IMR-90 (cell line): ENCODE measurements at regions not wholly inside any gene's neighbourhood (a gene's known extent, or its start where the extent isn't known, plus 50 kb on each side); places are given as distances from the start of the nearest gene placed in this dataset.

Experiments used
- ATAC-seq: fragments of 200-7000 bp; cut with Tn5 transposase; 2 replicates; pipeline ENCODE4 v1.9.1; 2020; ENCODE audit warnings: low read depth, mild to moderate bottlenecking, moderate library complexity
- BruUV-seq: library from RNA; stranded (reverse); fragments of 400-500 nt; replicated peaks from 2 replicates; lab custom pipeline; 2021; lab: Mats Ljungman, UMichigan
- CTCF ChIA-PET: fragments of 300-600 bp; formaldehyde crosslinking; extraction: SDS; loops from one replicate; lab custom pipeline; 2021; ENCODE audit warnings: antibody characterized with exemption; lab: Yijun Ruan, JAX
- POLR2A ChIA-PET: fragments of 300-600 bp; sonication (Branson Sonifier 250); formaldehyde crosslinking; loops from one replicate; lab custom pipeline; 2022; ENCODE audit warnings: antibody characterized with exemption; ENCODE audit not compliant: unreplicated experiment; lab: Charles Lee
- DNase-seq: peaks from one replicate; pipeline ENCODE4 v3.0.0; 2013
- H2AFZ ChIP-seq: replicated peaks from 2 replicates; pipeline ENCODE3; 2013; ENCODE audit warnings: low read length, mild to moderate bottlenecking; ENCODE audit not compliant: poor library complexity
- H2AK5ac ChIP-seq: 2 replicates; pipeline ENCODE4 v1.6.1; 2013; ENCODE audit warnings: low read depth, low read length, inconsistent platforms
- H2AK9ac ChIP-seq: replicated peaks from 2 replicates; pipeline ENCODE3; 2013; ENCODE audit warnings: mild to moderate bottlenecking, low read depth, low read length, moderate library complexity; ENCODE audit not compliant: poor library complexity
- H2BK120ac ChIP-seq: 2 replicates; pipeline ENCODE4 v1.6.1; 2013; ENCODE audit warnings: low read depth, low read length, inconsistent platforms
- H2BK15ac ChIP-seq: 3 replicates; pipeline ENCODE4 v1.6.1; 2013; ENCODE audit warnings: low read depth, low read length, inconsistent platforms
- H2BK20ac ChIP-seq: 2 replicates; pipeline ENCODE4 v1.6.1; 2013; ENCODE audit warnings: low read depth, mild to moderate bottlenecking, inconsistent platforms, low read length, moderate library complexity
- H2BK5ac ChIP-seq: 2 replicates; pipeline ENCODE4 v1.6.1; 2013; ENCODE audit warnings: mild to moderate bottlenecking, low read depth, low read length, inconsistent platforms; ENCODE audit not compliant: poor library complexity, severe bottlenecking
- H3K14ac ChIP-seq: replicated peaks from 2 replicates; pipeline ENCODE4 v1.6.1; 2013; ENCODE audit warnings: low read depth, low read length, inconsistent platforms
- H3K18ac ChIP-seq: 2 replicates; pipeline ENCODE4 v1.6.1; 2013; ENCODE audit warnings: low read depth, low read length, control low read depth
- H3K23ac ChIP-seq: 2 replicates; pipeline ENCODE4 v1.6.1; 2013; ENCODE audit warnings: low read depth, low read length, inconsistent platforms
- H3K27ac ChIP-seq: 2 replicates; pipeline ENCODE4 v1.5.1; 2013; ENCODE audit warnings: mild to moderate bottlenecking, control low read depth, low read length; ENCODE audit not compliant: insufficient read depth
- H3K27me3 ChIP-seq: 2 replicates; pipeline ENCODE4 v1.6.1; 2013; ENCODE audit warnings: low read length; ENCODE audit not compliant: control insufficient read depth, insufficient read depth
- H3K36me3 ChIP-seq: 2 replicates; pipeline ENCODE4 v1.6.1; 2013; ENCODE audit warnings: low read length, mixed read lengths; ENCODE audit not compliant: control insufficient read depth, insufficient read depth
- H3K4ac ChIP-seq: 2 replicates; pipeline ENCODE4 v1.6.1; 2013; ENCODE audit warnings: low read depth, low read length, inconsistent platforms
- H3K4me1 ChIP-seq: 2 replicates; pipeline ENCODE4 v1.6.1; 2013; ENCODE audit warnings: low read length, mixed read lengths; ENCODE audit not compliant: control insufficient read depth, insufficient read depth
- H3K4me2 ChIP-seq: 2 replicates; pipeline ENCODE4 v1.6.1; 2013; ENCODE audit warnings: low read depth, mild to moderate bottlenecking, control low read depth, low read length, moderate library complexity
- H3K4me3 ChIP-seq: 2 replicates; pipeline ENCODE4 v1.5.1; 2013; ENCODE audit warnings: low read depth, mild to moderate bottlenecking, control low read depth, low read length, moderate library complexity; ENCODE audit not compliant: insufficient read depth
- H3K56ac ChIP-seq: 2 replicates; pipeline ENCODE4 v1.6.1; 2013; ENCODE audit warnings: low read length, inconsistent platforms; ENCODE audit not compliant: insufficient read depth; ENCODE audit errors: extremely low read depth
- H3K79me1 ChIP-seq, 2 experiments: 2 replicates each; pipeline ENCODE4 v1.6.1; 2013; ENCODE audit warnings: low read length in 2 of 2, inconsistent platforms in 1 of 2, low read depth in 1 of 2
- H3K9ac ChIP-seq: 2 replicates; pipeline ENCODE4 v1.6.1; 2013; ENCODE audit warnings: low read depth, low read length, control low read depth
- H3K9me1 ChIP-seq: 2 replicates; pipeline ENCODE4 v1.6.1; 2013; ENCODE audit warnings: low read length, inconsistent platforms; ENCODE audit not compliant: insufficient read depth
- H3K9me3 ChIP-seq: 2 replicates; pipeline ENCODE4 v1.6.1; 2013; ENCODE audit warnings: low read length; ENCODE audit not compliant: control insufficient read depth, insufficient read depth
- H4K20me1 ChIP-seq: 2 replicates; pipeline ENCODE4 v1.6.1; 2013; ENCODE audit warnings: low read length, inconsistent platforms; ENCODE audit not compliant: insufficient read depth
- H4K5ac ChIP-seq: 2 replicates; pipeline ENCODE4 v1.6.1; 2013; ENCODE audit warnings: mild to moderate bottlenecking, low read depth, low read length, control low read depth
- H4K8ac ChIP-seq, 2 experiments: 2 replicates each; pipeline ENCODE4 v1.6.1; 2013; ENCODE audit warnings: low read depth in 2 of 2, low read length in 2 of 2, control low read depth in 1 of 2, inconsistent platforms in 1 of 2
- H4K91ac ChIP-seq: 2 replicates; pipeline ENCODE4 v1.6.1; 2013; ENCODE audit warnings: low read depth, low read length, inconsistent platforms; ENCODE audit not compliant: insufficient read depth
- BHLHE40 ChIP-seq: fragments of 150-350 bp; IDR thresholded peaks from 2 replicates; pipeline ENCODE4 v1.6.1; 2016; ENCODE audit warnings: mild to moderate bottlenecking, low read depth, low read length
- FOS ChIP-seq: fragments of 150-350 bp; IDR thresholded peaks from 2 replicates; pipeline ENCODE4 v1.6.1; 2016; ENCODE audit warnings: low read depth, low read length
- MAFK ChIP-seq: IDR thresholded peaks from 2 replicates; pipeline ENCODE4 v1.6.1; 2012; ENCODE audit warnings: low read depth, low read length, improper control_type of control experiment
- WGBS, 2 experiments: methylation state at CpG; one replicate each; pipeline versions ENCODE4 v1.1.5 to v1.1.7; 2013; ENCODE audit warnings: missing lambda C conversion rate in 2 of 2; ENCODE audit not compliant: insufficient read length in 1 of 2; ENCODE audit errors: extremely low coverage in 2 of 2; 5-methylcytosine and 5-hydroxymethylcytosine counted together
- dilution Hi-C: fragments of 300-500 bp; cut with HindIII; formaldehyde crosslinking; loops from one replicate; pipeline ENCODE4 v1.14.3; 2018; ENCODE audit warnings: low sequenced_read_pairs; ENCODE audit not compliant: unreplicated experiment
- in situ Hi-C: fragments of 300-500 bp; cut with MboI; formaldehyde crosslinking; loops from 3 replicates; pipeline ENCODE4 v1.14.3; 2019; ENCODE audit warnings: low sequenced_read_pairs, inconsistent platforms, mixed read lengths
- intact Hi-C: fragments of 100-400 bp; cut with micrococcal nuclease; formaldehyde crosslinking; loops from 2 replicates; pipeline ENCODE4 v1.10.0; 2022

DNA sequence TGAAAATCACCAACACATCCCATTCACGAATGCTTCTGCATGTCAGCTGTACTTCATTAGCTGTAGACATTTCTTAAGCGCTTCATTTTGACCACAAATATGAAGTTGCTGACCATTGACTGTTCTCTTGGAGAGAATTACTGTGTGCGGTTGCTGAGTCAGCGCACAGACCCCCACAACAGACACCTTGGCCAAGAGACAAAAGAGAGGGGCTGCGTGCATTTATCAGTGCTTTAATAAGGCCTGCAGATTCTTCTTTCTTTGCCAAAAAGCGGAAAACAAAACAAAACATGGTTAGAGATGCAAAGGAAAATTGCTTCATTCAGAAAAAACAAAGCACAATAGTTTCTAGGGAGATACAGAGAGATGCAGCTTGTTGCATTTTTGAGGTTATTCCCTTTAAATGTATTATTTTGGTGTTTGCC, 174.7 kb downstream of the ACKR3 start:
- in situ Hi-C loops (no loop called here), intact Hi-C loops (loop anchor here (1.0 kb wide), 1 partner anchor 12 kb away; no protein-coding TSS in a partner anchor), dilution Hi-C loops (no loop called here)
- no peak overlapping the region for H3K4me3 ChIP-seq
- DNase-seq (peak; percentile 74), ATAC-seq (peak; percentile 75)
- H3K9me1 ChIP-seq: no peaks in the 10 kb centered on the region; the same call in 1 of the 2 replicates
- no peak overlapping the region for H3K27ac ChIP-seq
- BruUV-seq: no TSS peak
- H2BK20ac ChIP-seq: no peak overlapping the region
- H3K9ac ChIP-seq: no peak overlapping the region
- H3K4me2 ChIP-seq: 0 out of 2 replicates have a peak overlapping the region, but pooled peaks have one; percentile 23
- H4K20me1 ChIP-seq: no peaks in the 10 kb centered on the region
- WGBS, 2 experiments: no CpG with 5 or more reads among the region's 6 CpGs
- H2BK5ac ChIP-seq: no peak overlapping the region
- H3K79me1 ChIP-seq: no peaks in the 10 kb centered on the region
- no peak overlapping the region for H3K18ac ChIP-seq
- no peaks in the 10 kb centered on the region for H3K36me3 ChIP-seq
- no peak overlapping the region for H3K4ac ChIP-seq
- peaks cover 26% of the 10 kb centered on the region for H3K27me3 ChIP-seq
- no peak overlapping the region for H4K8ac ChIP-seq
- no peak overlapping the region for H4K91ac ChIP-seq
- H2BK15ac ChIP-seq: no peak overlapping the region
- ChIA-PET POLR2A (no interaction called here), CTCF (no interaction called here)
- H3K23ac ChIP-seq: no peak overlapping the region
- no peak overlapping the region for H2BK120ac ChIP-seq
- H3K56ac ChIP-seq: no peak overlapping the region
- H3K4me1 ChIP-seq: peaks cover 7% of the 10 kb centered on the region
- no peak overlapping the region for H2AFZ ChIP-seq
- H2AK5ac ChIP-seq: no peak overlapping the region
- no peaks in the 10 kb centered on the region; the same call in 1 of the 2 replicates for H3K9me3 ChIP-seq
- H3K14ac ChIP-seq: no peak overlapping the region
- H2AK9ac ChIP-seq: no peak overlapping the region
- TF ChIP-seq FOS (peak; percentile 8; the same call in 1 of the 2 replicates), MAFK (peak; percentile 75), BHLHE40 (no peak)
- no peak overlapping the region for H4K5ac ChIP-seq
